AG10803 (cell line): ENCODE measurements at regions not wholly inside any gene's neighbourhood (a gene's known extent, or its start where the extent isn't known, plus 50 kb on each side); places are given as distances from the start of the nearest gene placed in this dataset.
"Not testable (repeated sequence)": the region's sequence is repeated elsewhere in the genome, so short reads cannot be mapped to it uniquely, and the experiment has no call there.

Experiments used
- DNase-seq: peaks from one replicate; pipeline ENCODE4 v3.0.0; 2010; ENCODE audit warnings: low read depth
- H3K4me3 ChIP-seq: 2 replicates; pipeline ENCODE4 v1.5.1; 2011; ENCODE audit warnings: mild to moderate bottlenecking, low read length, control low read depth
- CTCF ChIP-seq: conservative IDR thresholded peaks from 2 replicates; pipeline ENCODE4 v1.5.1; 2011; ENCODE audit warnings: mild to moderate bottlenecking, low read length, control low read depth, inconsistent platforms

- no peak for TF ChIP-seq CTCF
- no peak overlapping the region for H3K4me3 ChIP-seq
- no peak for DNase-seq
These were observed 72.3 kb upstream of the CACUL1 start for GRCh38 chr10:118827053-118827452.

DNA sequence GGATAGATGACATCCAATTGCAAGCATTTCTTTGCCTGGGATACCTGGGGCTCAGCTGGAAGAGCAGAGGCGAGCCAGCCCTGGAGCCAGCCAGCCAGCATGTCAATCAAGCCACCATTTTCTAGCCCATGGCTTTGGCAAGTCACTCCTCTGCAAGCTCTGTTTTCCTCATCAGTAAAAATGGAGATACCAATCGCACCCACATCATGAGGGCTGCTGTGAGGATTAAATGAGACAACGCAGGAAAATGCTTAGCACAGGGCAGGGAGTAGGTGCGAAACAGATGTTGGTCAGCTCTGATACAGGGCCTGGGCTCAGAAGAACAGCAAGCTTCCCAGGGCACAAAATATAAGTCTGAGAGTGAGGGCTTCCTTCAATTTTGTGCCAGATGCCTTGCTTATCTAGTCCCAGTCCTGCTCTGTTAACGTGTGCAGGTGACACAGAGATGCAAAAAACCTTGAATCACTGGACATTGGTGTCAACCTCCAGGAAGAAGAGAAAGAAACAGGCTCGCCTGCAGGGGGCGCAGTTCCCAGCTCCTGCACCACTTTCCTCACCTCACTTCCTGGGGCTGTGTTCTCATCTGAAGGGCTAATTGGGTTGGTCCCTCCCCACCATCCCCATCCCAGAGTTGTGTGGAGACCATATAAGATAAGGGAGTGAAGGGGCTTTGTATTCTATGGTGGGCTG lies 72.8 kb upstream of the CACUL1 start:
- peak; percentile 15; the same call in 1 of the 2 replicates for TF ChIP-seq CTCF
- H3K4me3 ChIP-seq, result no peak overlapping the region
- DNase-seq, result no peak

- peak overlapping the region; percentile 10; the same call in 1 of the 2 replicates for H3K4me3 ChIP-seq
- peak; percentile 44 for DNase-seq
- TF ChIP-seq CTCF, result no peak
These were observed 77.5 kb upstream of the CACUL1 start for GRCh38 chr10:118832241-118832651.

GRCh38 chr10:118834370-118834769 lies 79.6 kb upstream of the CACUL1 start:
- DNase-seq, H3K4me3 ChIP-seq: not testable (repeated sequence)

GRCh38 chr10:118835682-118836326 lies 81.0 kb upstream of the CACUL1 start:
- DNase-seq, result no peak
- H3K4me3 ChIP-seq, result no peak overlapping the region
- no peak for TF ChIP-seq CTCF

GRCh38 chr10:118838364-118838763 lies 83.6 kb upstream of the CACUL1 start:
- TF ChIP-seq CTCF, result no peak
- DNase-seq, result no peak
- H3K4me3 ChIP-seq, result no peak overlapping the region

DNA sequence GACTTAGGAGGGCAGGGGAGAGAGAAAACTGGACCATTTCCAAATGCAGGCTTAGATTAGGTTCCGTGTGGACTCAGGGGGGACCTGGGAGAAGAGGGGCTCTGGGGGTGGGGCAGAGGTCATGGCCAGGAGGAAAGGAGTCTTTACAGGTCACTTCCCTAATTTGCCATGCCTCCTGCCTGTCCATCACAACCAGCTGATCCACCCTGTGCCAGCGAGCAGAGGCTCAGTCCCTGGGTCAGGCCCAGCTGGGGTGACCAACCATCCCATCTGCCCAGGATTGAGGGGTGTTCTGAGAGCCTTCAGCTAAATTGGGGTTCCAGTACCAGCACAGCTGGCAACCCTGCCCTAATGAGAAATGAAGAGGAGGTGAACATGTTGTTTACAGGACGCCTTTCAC lies 84.6 kb upstream of the CACUL1 start:
- TF ChIP-seq CTCF, result no peak
- no peak overlapping the region for H3K4me3 ChIP-seq
- DNase-seq, result no peak
